Liver (tissue), 7 donors: ENCODE measurements at regions not wholly inside any gene's neighbourhood (a gene's known extent, or its start where the extent isn't known, plus 50 kb on each side); places are given as distances from the start of the nearest gene placed in this dataset.

Experiments used
- DNase-seq: peaks from one replicate; pipeline ENCODE4 v3.0.0-alpha.2; 2017; ENCODE audit warnings: low spot score
- H3K27ac ChIP-seq, 2 donors: one replicate each; pipeline ENCODE4 v1.7.0; 2013; ENCODE audit warnings: inconsistent platforms in 2 of 2, low read length in 2 of 2, control low read depth in 1 of 2, low read depth in 1 of 2, mild to moderate bottlenecking in 1 of 2
- H3K27me3 ChIP-seq, 4 donors: one replicate each; pipeline versions ENCODE4 v1.6.1 to v1.7.0; 2013; ENCODE audit warnings: low read length in 3 of 4, inconsistent platforms in 1 of 4, mild to moderate bottlenecking in 1 of 4, moderate library complexity in 1 of 4; ENCODE audit not compliant: control insufficient read depth in 4 of 4, insufficient read depth in 4 of 4
- H3K36me3 ChIP-seq, 4 donors: one replicate each; pipeline versions ENCODE4 v1.6.1 to v1.7.0; 2013; ENCODE audit warnings: low read length in 3 of 4, mild to moderate bottlenecking in 3 of 4, low read depth in 1 of 4, moderate library complexity in 1 of 4; ENCODE audit not compliant: control insufficient read depth in 4 of 4, insufficient read depth in 3 of 4
- H3K4me1 ChIP-seq, 4 donors: one replicate each; pipeline versions ENCODE4 v1.6.1 to v1.7.0; 2013; ENCODE audit warnings: low read length in 3 of 4, mild to moderate bottlenecking in 3 of 4, moderate library complexity in 1 of 4; ENCODE audit not compliant: control insufficient read depth in 4 of 4, insufficient read depth in 4 of 4
- H3K4me3 ChIP-seq, 3 donors: one replicate each; pipeline versions ENCODE4 v1.6.1 to v1.7.0; 2013; ENCODE audit warnings: low read length in 3 of 3, control low read depth in 1 of 3, low read depth in 1 of 3, mild to moderate bottlenecking in 1 of 3
- H3K9ac ChIP-seq, 2 donors: one replicate each; pipeline ENCODE4 v1.7.0; 2013; ENCODE audit warnings: low read length in 2 of 2, mild to moderate bottlenecking in 2 of 2, moderate library complexity in 2 of 2, control low read depth in 1 of 2, low read depth in 1 of 2
- H3K9me3 ChIP-seq, 4 donors: one replicate each; pipeline versions ENCODE4 v1.6.1 to v1.7.0; 2013; ENCODE audit warnings: low read length in 3 of 4; ENCODE audit not compliant: control insufficient read depth in 4 of 4
- FOXA1 ChIP-seq: IDR thresholded peaks from 2 replicates; pipeline ENCODE4 v1.6.1; 2016; ENCODE audit warnings: antibody characterized with exemption
- FOXA2 ChIP-seq: IDR thresholded peaks from 2 replicates; pipeline ENCODE4 v1.6.1; 2016; ENCODE audit warnings: antibody characterized with exemption
- GABPA ChIP-seq, 2 donors: IDR thresholded peaks in 1 of 2; conservative IDR thresholded peaks in 1 of 2; 2 replicates each; pipeline ENCODE4 v1.6.1; 2016; ENCODE audit warnings: antibody characterized with exemption in 2 of 2, mild to moderate bottlenecking in 1 of 2, moderate library complexity in 1 of 2
- HNF4A ChIP-seq, 2 donors: conservative IDR thresholded peaks; 2 replicates each; pipeline ENCODE4 v1.6.1; 2016; ENCODE audit warnings: antibody characterized with exemption in 2 of 2, mild to moderate bottlenecking in 2 of 2
- HNF4G ChIP-seq: IDR thresholded peaks from 2 replicates; pipeline ENCODE4 v1.6.1; 2016; ENCODE audit warnings: antibody characterized with exemption
- MAX ChIP-seq: IDR thresholded peaks from 2 replicates; pipeline ENCODE4 v1.6.1; 2016; ENCODE audit warnings: antibody characterized with exemption
- NR2F2 ChIP-seq: IDR thresholded peaks from 2 replicates; pipeline ENCODE4 v1.6.1; 2016; ENCODE audit warnings: antibody characterized with exemption
- RAD21 ChIP-seq, 2 donors: IDR thresholded peaks; 2 replicates each; pipeline ENCODE4 v1.6.1; 2016; ENCODE audit warnings: antibody characterized with exemption in 2 of 2, mild to moderate bottlenecking in 2 of 2
- REST ChIP-seq: IDR thresholded peaks from 2 replicates; pipeline ENCODE4 v1.6.1; 2016; ENCODE audit warnings: antibody characterized with exemption, mild to moderate bottlenecking
- RXRA ChIP-seq, 2 donors: IDR thresholded peaks; 2 replicates each; pipeline ENCODE4 v1.6.1; 2017 to 2018; ENCODE audit warnings: antibody characterized with exemption in 2 of 2, mild to moderate bottlenecking in 1 of 2
- SP1 ChIP-seq: IDR thresholded peaks from 2 replicates; pipeline ENCODE4 v1.6.1; 2018; ENCODE audit warnings: antibody characterized with exemption, mild to moderate bottlenecking
- WGBS: extraction: QIAGEN DNeasy Blood & Tissue Kit; methylation state at CpG from one replicate; pipeline ENCODE4 v1.1.7; 2013; 5-methylcytosine and 5-hydroxymethylcytosine counted together
- TF ChIP-seq, protein P1 (sequence below): IDR thresholded peaks from 2 replicates; pipeline ENCODE4 v1.6.1; 2016; ENCODE audit warnings: antibody characterized with exemption
- donor health status: healthy.
- donor health status: healthy.
- donor health status: healthy.
- donor health status: healthy.

- Histone ChIP-seq H3K4me1 (no peaks in the 10 kb centered on the region), H3K27ac (no peak overlapping the region), H3K27me3 (no peaks in the 10 kb centered on the region), H3K4me3 (no peak overlapping the region), H3K9ac (no peak overlapping the region), H3K36me3 (no peaks in the 10 kb centered on the region), H3K9me3 (peaks cover 0 to 9% (median 2%) of the 10 kb centered on the region in 4 donors)
- WGBS, result 54% methylated on average over 1 of the region's 1 CpG
- no peak for TF ChIP-seq HNF4G
- no peak for TF ChIP-seq REST
- no peak for TF ChIP-seq GABPA (IDR thresholded peaks at IDR 0.05 in 1 of 2, conservative IDR thresholded peaks at IDR 0.05 in 1 of 2)
- no peak for TF ChIP-seq FOXA1
- TF ChIP-seq SP1, result no peak
- no peak for TF ChIP-seq MAX
- TF ChIP-seq, protein P1, sequence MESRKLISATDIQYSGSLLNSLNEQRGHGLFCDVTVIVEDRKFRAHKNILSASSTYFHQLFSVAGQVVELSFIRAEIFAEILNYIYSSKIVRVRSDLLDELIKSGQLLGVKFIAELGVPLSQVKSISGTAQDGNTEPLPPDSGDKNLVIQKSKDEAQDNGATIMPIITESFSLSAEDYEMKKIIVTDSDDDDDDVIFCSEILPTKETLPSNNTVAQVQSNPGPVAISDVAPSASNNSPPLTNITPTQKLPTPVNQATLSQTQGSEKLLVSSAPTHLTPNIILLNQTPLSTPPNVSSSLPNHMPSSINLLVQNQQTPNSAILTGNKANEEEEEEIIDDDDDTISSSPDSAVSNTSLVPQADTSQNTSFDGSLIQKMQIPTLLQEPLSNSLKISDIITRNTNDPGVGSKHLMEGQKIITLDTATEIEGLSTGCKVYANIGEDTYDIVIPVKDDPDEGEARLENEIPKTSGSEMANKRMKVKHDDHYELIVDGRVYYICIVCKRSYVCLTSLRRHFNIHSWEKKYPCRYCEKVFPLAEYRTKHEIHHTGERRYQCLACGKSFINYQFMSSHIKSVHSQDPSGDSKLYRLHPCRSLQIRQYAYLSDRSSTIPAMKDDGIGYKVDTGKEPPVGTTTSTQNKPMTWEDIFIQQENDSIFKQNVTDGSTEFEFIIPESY, result no peak
- no peak for TF ChIP-seq RAD21 (IDR thresholded peaks at IDR 0.05)
- TF ChIP-seq HNF4A (conservative IDR thresholded peaks at IDR 0.05), result no peak
- TF ChIP-seq RXRA (IDR thresholded peaks at IDR 0.05), result no peak
- TF ChIP-seq FOXA2, result no peak
- no peak for DNase-seq
Observed at GRCh38 chr5:152978141-152978835, 512.2 kb upstream of the GRIA1 start.

- no peaks in the 10 kb centered on the region for H3K9me3 ChIP-seq
- TF ChIP-seq NR2F2 (no peak), FOXA2 (no peak), GABPA (IDR thresholded peaks at IDR 0.05 in 1 of 2, conservative IDR thresholded peaks at IDR 0.05 in 1 of 2) (no peak), REST (no peak), RXRA (IDR thresholded peaks at IDR 0.05) (no peak), RAD21 (IDR thresholded peaks at IDR 0.05) (no peak), SP1 (no peak)
- H3K9ac ChIP-seq, result no peak overlapping the region
- no peak for DNase-seq
- H3K27me3 ChIP-seq, result no peaks in the 10 kb centered on the region
- no peaks in the 10 kb centered on the region for H3K4me1 ChIP-seq
- no peak overlapping the region for H3K4me3 ChIP-seq
- 46% methylated on average over 1 of the region's 1 CpG for WGBS
- H3K27ac ChIP-seq, result no peak overlapping the region
- no peaks in the 10 kb centered on the region for H3K36me3 ChIP-seq
Observed at GRCh38 chr5:152987131-152987530, 503.3 kb upstream of the GRIA1 start.
